Gastrocnemius medialis (tissue), 4 donors: ENCODE measurements at regions not wholly inside any gene's neighbourhood (a gene's known extent, or its start where the extent isn't known, plus 50 kb on each side); places are given as distances from the start of the nearest gene placed in this dataset.

ENCODE experiments used
- CTCF ChIP-seq, 5 experiments: fragments of 450-650 bp in 3 of 5; fragments of 200-600 bp in 2 of 5; sonication (generic) in 2 of 5; IDR thresholded peaks in 4 of 5; conservative IDR thresholded peaks in 1 of 5; 1 replicate in 4 of 5; 2 replicates in 1 of 5; pipeline ENCODE4 v1.5.1; 2016 to 2019; ENCODE audit warnings: antibody characterized with exemption in 5 of 5, mild to moderate bottlenecking in 3 of 5, moderate library complexity in 3 of 5
- POLR2A ChIP-seq, 2 donors: fragments of 450-650 bp; IDR thresholded peaks; one replicate each; pipeline ENCODE4 v1.6.1; 2017; ENCODE audit warnings: antibody characterized with exemption in 2 of 2, mild to moderate bottlenecking in 2 of 2, moderate library complexity in 2 of 2

GRCh38 chr2:117058366-117058765, 756.1 kb upstream of the DDX18 start:
- TF ChIP-seq CTCF (IDR thresholded peaks at IDR 0.05 in 4 of 5, conservative IDR thresholded peaks at IDR 0.05 in 1 of 5) (no peak), POLR2A (IDR thresholded peaks at IDR 0.05) (no peak)
